ENCODE measurements at regions not wholly inside any gene's neighbourhood (a gene's known extent, or its start where the extent isn't known, plus 50 kb on each side); places are given as distances from the start of the nearest gene placed in this dataset.

- Histone ChIP-seq H4K20me1 (ENCODE audit: insufficient read depth) (no peaks in the 10 kb centered on the region), H3K4me1 (ENCODE audit: insufficient read depth) (no peaks in the 10 kb centered on the region), H3K9ac (no peak overlapping the region), H2AFZ (no peak overlapping the region), H3K4me3 (no peak overlapping the region), H3F3A (ENCODE audit: insufficient read depth) (no peaks in the 10 kb centered on the region), H3K9me3 (ENCODE audit: low read depth) (no peaks in the 10 kb centered on the region), H3K27me3 (replicated peaks; ENCODE audit: insufficient read depth) (no peaks in the 10 kb centered on the region), H3K9me2 (ENCODE audit: insufficient read depth) (no peaks in the 10 kb centered on the region), H3K4me2 (ENCODE audit: unreplicated experiment) (no peak overlapping the region), H3K27ac (no peak overlapping the region), H3K79me2 (ENCODE audit: insufficient read depth) (no peaks in the 10 kb centered on the region), H3K36me3 (ENCODE audit: low read depth) (no peaks in the 10 kb centered on the region)
- in situ Hi-C loops (cut with MboI): no loop called here
- DNase-seq: no peak
- WGBS, 2 experiments (ENCODE audit: low coverage in 1 of 2, low lambda C conversion rate in 2 of 2, missing lambda C conversion rate in 2 of 2): 7 to 9% methylated on average over 1 of the region's 1 CpG
- TF ChIP-seq EZH2 (IDR thresholded peaks at IDR 0.05; ENCODE audit: insufficient read depth, poor library complexity, severe bottlenecking) (no peak), EZH2phosphoT487 (IDR thresholded peaks at IDR 0.05; ENCODE audit: insufficient read depth, low read depth) (no peak)
These were observed 54.3 kb upstream of the ARX start for GRCh38 chrX:25070038-25070437.

DNA sequence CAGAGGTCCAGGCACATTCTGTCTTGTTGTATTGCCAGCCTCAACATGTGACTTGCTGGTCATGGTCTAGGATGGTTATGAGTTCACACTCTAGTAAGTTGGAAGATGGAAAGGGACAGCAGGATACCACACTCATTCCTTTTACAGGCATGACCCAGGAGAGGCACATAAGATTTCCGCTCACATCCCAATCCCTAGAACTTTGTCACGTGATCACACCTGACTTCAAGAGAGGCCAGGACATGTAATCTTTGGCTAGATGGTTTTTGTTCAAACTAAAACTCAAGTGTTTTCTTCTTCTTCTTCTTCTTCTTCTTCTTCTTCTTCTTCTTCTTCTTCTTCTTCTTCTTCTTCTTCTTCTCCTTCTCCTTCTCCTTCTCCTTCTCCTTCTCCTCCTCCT lies 53.4 kb upstream of the ARX start:
- DNase-seq: no peak

GRCh38 chrX:25068340-25068739 lies 52.6 kb upstream of the ARX start:
- Histone ChIP-seq H3K79me2 (ENCODE audit: insufficient read depth) (no peaks in the 10 kb centered on the region), H3K4me1 (ENCODE audit: insufficient read depth) (no peaks in the 10 kb centered on the region), H4K20me1 (ENCODE audit: insufficient read depth) (no peaks in the 10 kb centered on the region), H3K4me2 (ENCODE audit: unreplicated experiment) (no peak overlapping the region), H3K4me3 (no peak overlapping the region), H3K27ac (no peak overlapping the region), H3K9me3 (ENCODE audit: low read depth) (no peaks in the 10 kb centered on the region), H3K9me2 (ENCODE audit: insufficient read depth) (no peaks in the 10 kb centered on the region), H2AFZ (no peak overlapping the region), H3K27me3 (replicated peaks; ENCODE audit: insufficient read depth) (no peaks in the 10 kb centered on the region), H3K9ac (no peak overlapping the region), H3K36me3 (ENCODE audit: low read depth) (no peaks in the 10 kb centered on the region), H3F3A (ENCODE audit: insufficient read depth) (no peaks in the 10 kb centered on the region)
- in situ Hi-C loops (cut with MboI): no loop called here
- 57 to 68% methylated on average over 4 of the region's 5 CpGs for WGBS, 2 experiments (ENCODE audit: low coverage in 1 of 2, low lambda C conversion rate in 2 of 2, missing lambda C conversion rate in 2 of 2)
- TF ChIP-seq EZH2phosphoT487 (IDR thresholded peaks at IDR 0.05; ENCODE audit: insufficient read depth, low read depth): no peak
- no peak for TF ChIP-seq EZH2 (IDR thresholded peaks at IDR 0.05; ENCODE audit: insufficient read depth, poor library complexity, severe bottlenecking)
- no peak for DNase-seq

More for the DNA sequence above, 53.4 kb upstream of the ARX start:
- Histone ChIP-seq H4K20me1 (ENCODE audit: insufficient read depth) (no peaks in the 10 kb centered on the region), H2AFZ (no peak overlapping the region), H3K4me2 (ENCODE audit: unreplicated experiment) (no peak overlapping the region), H3F3A (ENCODE audit: insufficient read depth) (no peaks in the 10 kb centered on the region), H3K4me3 (no peak overlapping the region), H3K27me3 (replicated peaks; ENCODE audit: insufficient read depth) (no peaks in the 10 kb centered on the region), H3K4me1 (ENCODE audit: insufficient read depth) (no peaks in the 10 kb centered on the region), H3K9me2 (ENCODE audit: insufficient read depth) (no peaks in the 10 kb centered on the region), H3K9me3 (ENCODE audit: low read depth) (no peaks in the 10 kb centered on the region), H3K27ac (no peak overlapping the region), H3K36me3 (ENCODE audit: low read depth) (no peaks in the 10 kb centered on the region), H3K9ac (no peak overlapping the region), H3K79me2 (ENCODE audit: insufficient read depth) (no peaks in the 10 kb centered on the region)
- TF ChIP-seq EZH2 (IDR thresholded peaks at IDR 0.05; ENCODE audit: insufficient read depth, poor library complexity, severe bottlenecking) (no peak), EZH2phosphoT487 (IDR thresholded peaks at IDR 0.05; ENCODE audit: insufficient read depth, low read depth) (no peak)
- in situ Hi-C loops (cut with MboI): no loop called here
- WGBS, 2 experiments (ENCODE audit: low coverage in 1 of 2, low lambda C conversion rate in 2 of 2, missing lambda C conversion rate in 2 of 2): 27 to 57% methylated on average over 2 of the region's 2 CpGs

DNA sequence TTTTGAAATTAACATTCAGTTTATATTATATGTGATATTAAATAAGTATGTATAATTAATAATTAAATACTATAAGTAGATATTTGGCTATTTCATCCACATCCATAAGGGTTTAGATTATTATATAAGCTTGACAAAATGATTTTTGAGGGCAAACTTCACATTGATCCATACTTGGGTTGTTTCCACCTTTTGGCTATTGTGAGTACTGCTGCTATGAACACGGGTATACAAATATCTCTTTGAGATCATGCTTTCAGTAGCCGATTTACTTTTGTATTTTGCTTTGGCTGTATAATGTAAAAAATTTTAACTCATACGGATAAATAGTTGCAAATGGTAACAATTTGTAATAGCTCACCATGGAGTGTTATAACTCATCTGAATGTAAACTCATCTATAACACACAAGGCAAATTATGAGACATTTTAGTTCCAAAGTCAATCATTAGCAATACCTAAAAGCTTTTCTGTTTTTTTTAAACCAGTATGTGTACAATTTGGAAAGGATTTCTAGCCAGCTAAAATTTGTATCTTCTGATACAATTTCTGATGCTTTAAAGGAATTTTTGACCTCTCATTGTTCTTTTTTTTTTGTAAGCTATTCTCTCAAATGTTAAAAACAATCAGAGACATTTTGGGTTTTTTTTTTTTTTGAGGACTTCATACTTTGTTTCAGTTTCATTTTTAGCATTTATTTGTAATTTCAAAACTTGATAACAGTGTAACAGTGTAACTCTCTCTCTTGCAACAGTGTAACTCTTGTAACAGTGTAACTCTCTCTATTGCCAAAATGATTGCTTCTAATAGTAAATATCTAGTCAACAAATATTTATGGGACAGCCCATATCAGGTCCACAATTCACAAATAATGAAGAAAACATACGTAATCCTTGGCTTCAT lies 51.8 kb upstream of the ARX start:
- no peaks in the 10 kb centered on the region for H3K36me3 ChIP-seq (ENCODE audit: low read depth)
- H3K79me2 ChIP-seq (ENCODE audit: insufficient read depth): no peaks in the 10 kb centered on the region
- no peak overlapping the region for H3K4me2 ChIP-seq (ENCODE audit: unreplicated experiment)
- no peak overlapping the region for H2AFZ ChIP-seq
- H4K20me1 ChIP-seq (ENCODE audit: insufficient read depth): no peaks in the 10 kb centered on the region
- no peaks in the 10 kb centered on the region for H3K9me3 ChIP-seq (ENCODE audit: low read depth)
- no peaks in the 10 kb centered on the region for H3K27me3 ChIP-seq (replicated peaks; ENCODE audit: insufficient read depth)
- no peak for DNase-seq
- H3K4me1 ChIP-seq (ENCODE audit: insufficient read depth): no peaks in the 10 kb centered on the region
- H3K9me2 ChIP-seq (ENCODE audit: insufficient read depth): no peaks in the 10 kb centered on the region
- no peak overlapping the region for H3K4me3 ChIP-seq
- in situ Hi-C loops (cut with MboI): no loop called here
- WGBS, 2 experiments (ENCODE audit: low coverage in 1 of 2, low lambda C conversion rate in 2 of 2, missing lambda C conversion rate in 2 of 2): 27 to 32% methylated on average over 4 of the region's 4 CpGs
- H3K27ac ChIP-seq: no peak overlapping the region
- TF ChIP-seq EZH2phosphoT487 (IDR thresholded peaks at IDR 0.05; ENCODE audit: insufficient read depth, low read depth) (no peak), EZH2 (IDR thresholded peaks at IDR 0.05; ENCODE audit: insufficient read depth, poor library complexity, severe bottlenecking) (no peak)
- H3F3A ChIP-seq (ENCODE audit: insufficient read depth): no peaks in the 10 kb centered on the region
- H3K9ac ChIP-seq: no peak overlapping the region

All from GM23248 (cell line).